Posterior cingulate gyrus (tissue), 11 donors: ENCODE measurements at regions not wholly inside any gene's neighbourhood (a gene's known extent, or its start where the extent isn't known, plus 50 kb on each side); places are given as distances from the start of the nearest gene placed in this dataset.
"Not testable (repeated sequence)": the region's sequence is repeated elsewhere in the genome, so short reads cannot be mapped to it uniquely, and the experiment has no call there.

Experiments
- DNase-seq, 10 donors: peaks; one replicate each; pipeline versions ENCODE4 v3.0.0 to v3.0.0-alpha.2; 2020 to 2021; ENCODE audit warnings: mixed read lengths in 3 of 10
- intact Hi-C: fragments of 100-400 bp; cut with DNase I; formaldehyde crosslinking; loops from one replicate; pipeline ENCODE4 v1.15.1; 2023

DNA sequence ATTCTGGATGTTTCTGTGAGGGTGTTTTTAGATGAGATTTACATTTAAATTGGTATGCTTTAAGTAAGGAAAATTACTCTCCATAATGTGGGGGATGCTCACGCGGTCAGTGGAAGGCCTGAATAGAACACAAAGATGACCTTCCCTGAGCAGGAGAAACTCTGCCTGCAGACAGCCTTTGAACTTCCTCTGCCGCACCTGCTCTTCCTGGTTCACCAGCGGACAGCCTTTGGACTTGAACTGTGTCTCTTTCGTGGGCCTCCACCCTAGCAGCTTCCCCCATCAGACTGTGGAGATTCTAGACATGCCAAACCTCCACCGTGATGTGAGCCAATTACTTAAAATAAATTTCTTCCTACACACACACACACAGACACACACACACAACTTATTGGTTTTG, 210.7 kb downstream of the EFCAB11 start:
- no peak for DNase-seq
- intact Hi-C loops: no loop called here

DNA sequence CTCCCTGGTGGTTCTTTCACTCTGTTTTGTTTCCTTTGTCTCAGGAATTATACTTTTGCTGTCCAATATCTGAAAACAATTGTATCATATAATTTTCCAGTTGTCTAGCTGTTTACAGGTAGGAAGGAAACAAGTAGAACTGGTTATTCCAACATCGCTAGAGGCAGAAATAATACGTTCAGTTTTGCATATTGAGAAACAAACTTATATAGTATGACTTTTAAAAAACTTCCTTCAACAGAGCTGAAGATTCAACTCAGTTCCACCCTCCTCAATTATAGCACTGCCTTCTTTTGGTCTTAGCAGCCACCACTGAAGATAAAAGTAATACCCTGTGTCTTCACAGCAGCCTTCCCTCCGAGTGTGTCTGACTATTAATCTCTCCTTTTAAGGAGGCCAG, 214.3 kb downstream of the EFCAB11 start:
- DNase-seq: no peak
- intact Hi-C loops: no loop called here

DNA sequence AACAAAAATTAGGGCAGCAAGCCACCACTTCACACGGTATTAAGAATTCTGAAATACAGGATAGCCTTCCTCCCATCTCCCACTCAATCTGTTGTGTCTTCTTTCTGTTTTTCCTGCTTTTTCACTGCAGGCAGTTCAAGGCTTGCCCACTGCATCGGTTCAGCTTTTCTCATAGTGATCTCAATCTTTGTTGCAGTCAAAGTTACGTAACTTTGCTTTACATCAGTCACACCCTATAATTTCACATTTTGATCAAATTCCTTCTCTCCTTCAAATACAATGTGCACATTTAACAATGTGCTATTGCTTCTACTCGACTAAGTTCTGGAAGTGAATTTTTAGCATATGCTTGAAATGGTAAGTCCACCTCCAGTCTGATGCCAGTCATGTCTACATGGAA, 217.6 kb downstream of the EFCAB11 start:
- intact Hi-C loops: no loop called here
- no peak for DNase-seq

DNA sequence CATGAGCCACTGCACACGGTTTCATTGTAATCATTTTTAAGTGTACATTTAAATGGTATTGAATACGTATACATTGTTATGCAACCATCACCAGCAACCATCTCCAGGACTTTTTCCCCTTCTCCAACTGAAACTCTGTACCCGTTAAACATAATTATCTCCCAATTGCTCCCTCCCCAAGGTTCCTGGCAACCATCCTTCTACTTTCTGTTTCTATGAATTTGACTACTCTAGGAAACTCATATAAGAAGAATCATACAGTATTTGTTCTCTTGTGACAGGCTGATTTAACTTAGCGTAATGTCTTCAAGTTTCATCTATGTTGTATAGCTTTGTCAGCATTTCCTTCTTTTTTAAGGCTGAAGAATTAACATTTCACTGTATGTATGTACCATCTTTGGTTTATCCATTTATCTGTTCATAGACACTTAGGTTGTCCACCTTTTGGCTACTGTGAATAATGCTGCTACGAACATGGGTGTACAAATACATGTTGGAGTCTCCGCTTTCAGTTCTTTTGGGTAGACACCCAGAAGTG, 223.1 kb downstream of the EFCAB11 start:
- intact Hi-C loops: no loop called here
- DNase-seq: no peak

DNA sequence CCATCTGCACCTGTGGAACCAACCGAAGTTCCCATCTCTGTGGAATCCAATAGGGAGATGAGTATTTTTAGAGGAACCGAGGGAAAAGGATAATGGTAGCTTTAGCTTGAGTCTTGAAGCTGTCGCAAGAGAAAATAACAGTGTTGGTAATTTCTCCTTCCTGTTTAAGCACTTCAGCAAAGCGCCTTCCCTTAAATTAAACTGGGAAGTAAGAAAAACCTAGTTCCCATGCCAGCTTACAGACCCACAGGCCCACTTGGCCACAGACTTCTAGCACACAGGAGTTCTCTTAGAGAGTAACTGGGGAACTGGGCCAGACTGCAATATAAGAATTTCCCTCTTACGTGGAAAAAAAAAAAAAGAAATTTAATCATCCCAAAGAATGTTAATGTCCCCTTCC, 223.8 kb downstream of the EFCAB11 start:
- DNase-seq: no peak
- intact Hi-C loops: no loop called here

DNA sequence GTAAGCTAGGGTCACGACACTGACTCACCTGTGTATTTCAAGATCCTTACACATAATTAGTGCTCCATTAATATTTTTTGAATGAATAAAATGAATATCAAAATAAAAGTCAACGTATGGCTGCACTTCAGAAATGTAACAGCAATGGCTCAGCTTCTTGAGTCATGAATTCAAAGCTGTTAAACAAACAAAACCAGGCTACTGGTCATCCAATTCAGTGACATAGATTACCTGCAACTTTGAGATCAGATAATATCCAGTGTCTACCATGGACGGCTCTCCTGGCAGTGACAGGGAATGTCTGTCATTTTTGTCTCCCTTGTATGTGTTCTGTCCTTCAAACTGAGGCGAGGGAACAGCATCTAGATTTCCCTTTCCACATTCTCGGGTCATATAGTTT, 225.6 kb downstream of the EFCAB11 start:
- DNase-seq: no peak
- intact Hi-C loops: no loop called here

DNA sequence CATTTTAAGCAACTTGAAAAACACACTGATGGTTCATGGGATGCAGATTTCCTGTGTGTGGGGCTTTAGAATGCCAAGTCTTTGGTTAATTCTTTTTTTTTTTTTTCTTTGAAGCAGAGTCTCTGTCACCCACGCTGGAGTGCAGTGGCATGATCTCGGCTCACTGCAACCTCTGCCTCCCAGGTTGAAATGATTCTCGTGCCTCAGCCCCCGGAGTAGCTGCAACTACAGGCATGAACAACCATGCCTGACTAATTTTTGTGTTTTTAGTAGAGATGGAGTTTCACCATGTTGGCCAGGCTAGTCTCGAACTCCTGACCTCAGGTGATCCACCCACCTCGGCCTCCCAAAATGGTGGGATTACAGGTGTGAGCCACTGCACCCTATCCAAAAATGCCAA, 228.3 kb downstream of the EFCAB11 start:
- intact Hi-C loops, DNase-seq: not testable (repeated sequence)

DNA sequence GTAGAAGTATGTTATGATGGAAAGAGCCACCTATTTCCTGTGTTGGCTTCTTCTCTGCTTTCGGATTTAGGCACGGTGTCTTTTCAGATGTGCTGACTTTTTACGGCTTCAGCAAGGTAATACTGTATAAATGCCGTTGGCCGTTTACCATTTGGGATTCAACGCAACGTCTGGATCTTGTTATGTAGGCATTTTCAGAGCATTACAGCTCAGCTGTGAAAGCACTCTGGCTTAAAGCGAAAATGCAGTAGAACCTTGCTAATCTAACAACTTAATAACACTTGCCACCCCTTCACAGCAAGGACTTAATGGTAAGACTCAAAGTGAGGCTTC, 229.9 kb downstream of the EFCAB11 start:
- intact Hi-C loops: no loop called here
- DNase-seq: no peak

DNA sequence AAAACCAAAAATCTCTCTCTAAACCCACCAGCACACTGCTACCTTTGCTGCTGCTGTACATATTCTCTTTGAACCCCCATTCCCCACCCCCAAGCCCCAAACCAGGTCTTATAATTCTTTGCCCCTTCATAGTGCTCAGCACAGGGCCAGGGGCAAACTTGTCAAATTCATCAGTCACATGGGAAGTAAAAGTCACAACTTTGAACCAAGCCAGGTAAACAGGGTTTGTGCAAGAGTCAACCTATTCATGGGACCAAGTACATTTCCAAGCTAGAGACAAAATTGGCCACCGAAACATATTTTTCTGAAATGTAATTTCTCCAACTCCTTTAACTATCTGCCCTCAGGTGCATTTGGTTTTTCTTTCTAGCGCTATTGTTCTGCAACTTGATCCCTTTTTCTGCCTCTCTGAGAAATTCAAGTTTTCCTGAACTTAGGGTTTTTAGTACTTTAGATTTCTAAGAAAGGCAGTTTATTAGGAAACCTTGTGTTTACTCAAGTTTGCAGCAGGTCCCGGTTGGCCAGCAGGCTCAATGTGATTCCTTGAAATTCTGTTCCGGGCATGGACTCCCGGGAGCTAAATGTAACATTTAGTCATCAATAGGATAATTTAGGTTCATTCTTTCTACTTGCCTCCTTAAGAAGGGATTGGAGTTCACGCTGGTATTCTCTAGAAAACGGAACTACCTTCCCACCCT, 230.5 kb downstream of the EFCAB11 start:
- intact Hi-C loops: no loop called here
- DNase-seq: no peak

DNA sequence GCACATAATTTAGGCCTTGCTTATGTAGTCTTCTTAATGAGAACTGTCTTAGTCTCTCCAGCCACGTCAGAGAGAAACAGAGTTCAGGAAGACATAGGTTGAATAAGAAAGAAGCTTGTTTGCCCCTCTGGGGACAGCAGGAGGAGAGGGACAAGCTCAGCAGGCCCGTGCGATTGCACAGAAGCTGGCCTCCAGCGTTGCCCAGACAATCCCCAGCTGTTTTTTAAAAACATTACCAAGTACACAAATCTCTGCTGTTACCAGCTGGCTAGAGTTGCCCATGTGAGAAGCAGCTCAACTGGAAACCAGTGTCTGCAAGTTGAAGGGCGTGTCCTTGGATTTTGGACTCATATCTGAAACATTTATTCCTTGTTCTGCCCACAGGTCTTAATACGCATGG, 232.6 kb downstream of the EFCAB11 start:
- intact Hi-C loops: no loop called here
- DNase-seq: no peak

DNA sequence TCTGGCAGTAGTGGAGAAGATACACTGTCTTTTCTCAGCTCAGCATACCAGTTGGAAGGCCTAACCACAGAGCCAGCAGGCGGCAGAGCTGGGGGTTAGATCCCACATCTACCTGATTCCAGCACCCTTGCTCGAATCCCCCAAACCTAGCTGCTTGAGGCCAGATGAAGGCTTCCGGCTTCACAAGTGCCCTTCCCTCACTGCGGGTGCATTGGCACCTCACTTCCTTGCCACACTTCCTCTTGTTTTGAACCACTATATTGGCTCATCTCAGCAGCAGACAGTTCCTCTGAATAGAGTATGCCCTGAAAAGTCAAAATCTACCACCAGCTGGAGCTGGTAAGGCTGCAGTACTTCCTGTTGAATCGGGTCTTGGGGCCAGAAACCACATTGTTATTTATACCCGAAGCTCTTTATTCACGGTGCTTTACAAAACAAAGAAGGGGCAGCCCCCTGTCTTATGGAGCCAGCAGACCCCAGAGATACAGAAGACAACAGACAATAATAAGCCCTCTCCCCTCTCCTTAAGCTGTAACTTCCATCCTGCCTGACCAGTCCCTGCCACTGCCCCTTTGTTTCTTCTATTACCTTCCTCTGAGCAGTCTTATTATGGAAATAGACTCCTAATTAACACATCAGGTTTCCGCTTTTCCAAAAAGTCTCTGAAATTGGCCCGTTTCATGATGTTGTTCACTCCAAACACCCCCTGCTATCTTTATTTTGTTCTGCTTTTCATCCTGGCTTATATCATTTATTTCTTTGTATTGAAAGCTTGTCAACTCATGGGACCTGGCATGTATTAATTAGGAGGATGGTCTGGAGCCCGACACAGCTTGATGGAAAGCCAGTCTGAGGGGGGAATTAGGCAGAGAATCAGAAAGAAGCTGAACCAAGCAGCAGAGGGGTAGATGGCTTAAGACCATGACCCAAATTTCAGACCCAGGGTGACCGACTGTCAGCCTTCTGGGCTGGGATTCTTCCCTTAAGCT, 233.5 kb downstream of the EFCAB11 start:
- DNase-seq: peak in 1 of 10 donors; percentile 10
- intact Hi-C loops: no loop called here

DNA sequence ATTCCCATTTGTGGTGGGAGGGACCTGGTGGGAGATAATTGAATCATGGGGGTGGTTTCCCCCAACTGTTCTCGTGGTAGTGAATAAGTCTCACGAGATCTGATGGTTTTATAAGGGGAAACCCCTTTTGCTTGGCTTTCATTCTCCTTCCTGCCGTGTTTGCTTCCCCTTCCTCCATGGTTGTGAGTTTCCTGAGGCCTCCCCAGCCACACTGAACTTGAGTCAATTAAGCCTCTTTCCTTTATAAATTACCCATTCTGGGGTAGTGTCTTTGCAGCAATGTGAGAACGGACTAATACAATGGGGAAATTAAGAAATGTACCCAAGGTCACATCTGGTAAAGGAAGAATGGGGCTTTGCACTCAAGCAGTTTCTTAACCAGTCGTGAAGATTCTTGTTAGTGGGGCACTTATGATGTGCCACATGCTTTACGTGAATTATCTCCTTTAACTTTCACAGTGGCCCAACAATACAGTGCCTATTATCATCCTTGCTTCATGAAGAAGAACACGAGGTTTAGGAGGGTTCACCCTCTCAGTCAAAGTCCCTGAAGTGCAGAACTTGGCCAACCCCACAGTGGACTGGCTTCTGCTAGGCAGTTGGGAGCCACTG, 234.3 kb downstream of the EFCAB11 start:
- intact Hi-C loops: no loop called here
- no peak for DNase-seq

DNA sequence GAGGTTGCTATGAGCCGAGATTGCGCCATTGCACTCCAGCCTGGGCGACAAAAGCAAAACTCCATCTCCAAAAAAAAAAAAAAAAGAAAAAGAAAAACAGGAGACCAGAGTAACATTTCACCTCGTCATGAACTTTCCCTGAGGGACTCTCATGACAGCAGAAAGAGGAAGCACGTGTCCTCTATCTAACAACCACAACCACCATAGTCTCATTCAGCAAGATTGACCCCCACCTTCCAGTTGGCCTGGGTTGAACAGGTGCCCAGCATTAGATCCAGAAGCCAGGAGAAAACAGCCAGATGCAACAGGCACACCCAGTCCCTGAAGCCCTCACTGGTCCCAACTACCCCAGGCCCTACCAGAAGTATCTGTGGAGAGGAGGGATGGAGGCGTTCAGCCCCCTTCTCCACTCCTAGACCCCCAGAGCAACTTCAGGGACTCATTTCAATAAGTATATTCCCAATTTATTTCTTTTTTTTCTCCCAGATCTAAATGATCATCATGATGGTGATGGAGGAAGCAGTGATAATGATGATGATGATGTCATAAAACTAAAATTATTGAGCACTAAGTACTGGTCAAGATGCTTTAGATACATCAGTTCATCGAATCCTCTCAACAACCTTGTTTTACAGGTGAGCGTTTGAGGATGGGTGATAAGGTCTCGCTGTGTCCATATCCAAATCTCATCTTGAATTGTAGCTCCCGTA, 235.0 kb downstream of the EFCAB11 start:
- DNase-seq: no peak
- intact Hi-C loops: no loop called here

DNA sequence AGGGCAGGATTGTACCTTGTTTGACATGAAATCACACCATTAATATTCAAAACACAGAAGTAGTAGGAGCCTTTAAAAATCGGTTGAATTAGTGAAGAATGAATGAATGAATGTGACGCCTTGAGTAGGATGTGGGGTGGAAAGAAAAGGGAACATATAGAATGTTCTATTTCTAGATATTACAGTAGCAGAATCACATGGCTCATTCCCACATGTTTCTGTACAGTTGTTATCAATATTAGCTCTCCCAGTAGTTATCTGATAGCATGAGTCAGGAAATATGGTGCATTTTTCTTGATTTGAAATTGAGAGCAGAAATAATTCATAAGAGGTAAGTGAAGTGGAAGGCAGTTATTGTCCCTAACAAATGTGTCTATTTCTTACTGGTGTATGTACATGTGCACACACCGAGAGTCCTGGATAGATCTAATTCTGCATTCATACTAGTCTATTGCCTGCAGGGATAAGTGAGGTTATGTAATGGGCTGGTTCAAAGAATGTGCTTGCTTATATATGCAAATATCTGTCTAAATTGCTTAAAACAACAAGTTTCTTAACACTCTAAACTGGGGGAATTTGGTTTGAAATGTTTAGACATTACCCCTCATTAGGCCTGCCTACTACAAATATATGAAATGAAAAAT, 245.4 kb downstream of the EFCAB11 start:
- intact Hi-C loops: no loop called here
- no peak for DNase-seq

DNA sequence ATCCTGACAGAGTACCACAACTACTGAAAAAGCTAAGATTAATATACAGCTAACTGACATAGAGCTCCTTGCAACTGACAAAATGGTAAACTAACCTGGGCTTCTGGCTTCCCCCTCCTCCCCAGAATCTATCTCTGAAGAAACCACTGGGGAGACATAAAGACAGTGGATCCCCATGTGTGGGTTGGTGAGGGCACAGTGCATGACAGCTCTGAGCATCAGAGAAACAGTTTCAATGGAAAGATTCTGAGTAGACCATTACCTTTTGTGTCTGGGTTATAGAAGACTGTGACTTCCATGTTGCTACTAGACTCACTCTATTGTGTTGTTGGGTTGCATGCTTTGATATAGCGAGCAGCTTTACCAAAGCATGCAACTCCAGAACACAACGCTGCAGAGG, 247.4 kb downstream of the EFCAB11 start:
- intact Hi-C loops: no loop called here

DNA sequence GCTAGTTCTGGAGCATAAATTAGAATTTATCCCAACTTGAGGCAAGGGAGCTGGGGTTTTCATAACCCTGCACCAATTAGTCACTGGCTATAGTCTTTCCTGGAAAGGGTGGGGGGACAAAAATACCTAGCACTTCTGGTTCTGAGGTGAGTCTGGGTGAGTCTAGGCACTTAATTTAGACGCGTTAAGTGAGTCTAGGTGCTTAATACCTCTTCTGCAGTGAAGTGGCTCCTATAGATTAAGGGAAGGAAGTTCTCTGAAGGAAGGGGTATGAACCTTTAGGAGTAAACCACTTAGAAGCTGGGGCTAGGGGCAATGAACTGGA, 251.7 kb downstream of the EFCAB11 start:
- no peak for DNase-seq
- intact Hi-C loops: loop anchor here (5.0 kb wide), 1 partner anchor 209 kb away; no protein-coding TSS in a partner anchor

More for the DNA sequence above, 247.4 kb downstream of the EFCAB11 start:
- no peak for DNase-seq

DNA sequence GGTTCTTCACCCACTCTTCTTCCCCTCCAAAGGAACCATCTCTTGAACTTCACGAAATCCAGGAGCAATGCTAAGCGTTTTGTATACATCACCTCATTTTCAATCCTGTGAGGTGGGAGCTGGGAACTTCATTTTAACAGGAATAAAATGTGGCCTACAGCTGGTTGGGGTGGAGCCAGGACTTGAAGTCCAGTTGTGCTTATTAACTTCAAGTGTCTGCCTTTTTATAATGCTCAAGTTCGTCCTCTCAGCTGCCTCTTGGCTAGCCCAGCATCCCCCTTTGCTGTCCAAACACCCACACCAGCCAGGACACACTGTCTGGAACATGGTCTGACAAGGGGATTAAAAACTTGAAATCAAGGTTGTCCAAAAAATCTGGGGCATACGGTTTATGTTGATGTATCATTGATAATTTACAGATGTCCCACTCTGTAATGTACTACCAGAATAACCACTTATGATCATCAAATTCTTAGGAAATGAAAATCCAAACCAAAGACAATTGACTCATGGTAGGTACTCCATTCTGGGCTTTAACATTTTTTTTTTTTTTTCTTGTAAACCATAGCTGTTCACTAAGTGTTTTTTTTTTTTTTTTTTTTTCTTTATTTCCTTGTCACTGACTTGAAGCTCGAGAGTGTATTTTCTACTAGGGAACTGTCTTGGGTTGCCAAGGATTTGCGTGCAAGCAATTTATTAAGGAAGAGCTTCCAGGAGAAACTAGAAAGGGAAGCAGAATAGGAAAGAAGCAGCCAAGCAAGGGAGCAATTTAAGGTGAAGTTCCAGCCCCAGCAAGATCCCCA, 252.3 kb downstream of the EFCAB11 start:
- no peak for DNase-seq
- intact Hi-C loops: loop anchor here (5.0 kb wide), 1 partner anchor 210 kb away; no protein-coding TSS in a partner anchor

DNA sequence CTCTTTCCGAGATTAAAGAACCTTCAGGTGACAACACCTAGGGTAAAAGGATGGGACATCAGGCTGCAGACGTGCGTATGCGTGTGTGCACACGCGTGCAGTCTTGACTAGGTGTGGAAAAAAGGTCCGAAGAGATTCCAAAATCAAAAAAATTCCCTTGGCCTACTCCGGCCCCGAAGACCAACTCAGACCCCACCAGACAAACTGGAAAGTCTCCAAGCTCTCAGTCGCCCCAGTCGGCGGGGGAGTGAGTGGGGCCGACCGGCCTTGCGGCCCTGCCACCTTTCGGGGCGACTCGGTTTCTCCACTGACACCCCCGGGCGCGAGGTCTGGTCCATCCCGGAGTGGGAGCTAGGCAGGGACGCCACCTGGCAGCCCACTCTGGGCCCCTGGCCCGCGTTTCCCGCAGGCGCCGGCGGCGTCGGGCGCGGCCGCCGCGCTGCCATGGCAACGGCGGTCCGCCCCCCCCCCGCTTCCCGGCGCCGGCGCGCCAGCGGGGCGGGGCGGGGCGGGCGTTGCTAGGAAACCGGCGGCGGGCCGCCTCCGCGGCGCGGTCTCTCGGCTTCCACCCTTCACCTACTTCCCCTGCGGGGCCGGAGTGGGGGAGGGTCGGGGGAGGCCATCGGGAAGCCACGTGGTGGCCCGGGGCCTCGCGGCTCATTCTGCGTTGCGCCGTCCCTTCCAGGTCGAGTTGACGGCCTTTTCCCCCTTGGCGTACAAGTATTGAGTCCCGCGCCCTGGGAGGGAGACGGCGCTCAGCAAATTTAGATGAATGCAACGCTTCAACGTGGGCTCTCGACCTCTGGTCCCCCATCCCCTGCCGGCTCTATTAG, 253.1 kb downstream of the EFCAB11 start:
- intact Hi-C loops: loop anchor here (5.0 kb wide), 1 partner anchor 211 kb away; no protein-coding TSS in a partner anchor
- DNase-seq: peak; percentile 52 to 95 (median 76)
